AG04450 (cell line): ENCODE measurements at regions not wholly inside any gene's neighbourhood (a gene's known extent, or its start where the extent isn't known, plus 50 kb on each side); places are given as distances from the start of the nearest gene placed in this dataset.

Source experiments
- CTCF ChIA-PET: fragments of 300-600, 350-600 bp; formaldehyde crosslinking; extraction: SDS; loops from one replicate; lab custom pipeline; 2022; ENCODE audit warnings: antibody characterized with exemption, inconsistent platforms; lab: Charles Lee
- POLR2A ChIA-PET: fragments of 350-600 bp; formaldehyde crosslinking; extraction: SDS; loops from one replicate; lab custom pipeline; 2021; ENCODE audit warnings: antibody characterized with exemption, inconsistent platforms; lab: Yijun Ruan, JAX
- DNase-seq: peaks from one replicate; pipeline ENCODE4 v3.0.0-alpha.2; 2011; ENCODE audit warnings: low read depth, low spot score
- H3K27ac ChIP-seq: one replicate; pipeline ENCODE4 v1.5.1; 2012; ENCODE audit warnings: low read depth, low read length, control low read depth
- H3K27me3 ChIP-seq: one replicate; pipeline ENCODE4 v1.6.0; 2012; ENCODE audit warnings: low read length; ENCODE audit not compliant: control insufficient read depth, insufficient read depth
- H3K4me3 ChIP-seq: 2 replicates; pipeline ENCODE4 v1.5.1; 2011; ENCODE audit warnings: mild to moderate bottlenecking, low read depth, low read length, control low read depth
- H3K9me3 ChIP-seq: 2 replicates; pipeline ENCODE4 v1.5.1; 2012; ENCODE audit warnings: low read length; ENCODE audit not compliant: control insufficient read depth, insufficient read depth
- TF ChIP-seq, protein P1 (sequence below): IDR thresholded peaks from 2 replicates; pipeline ENCODE4 v1.5.1; 2011; ENCODE audit warnings: low read depth, low read length, control low read depth, inconsistent platforms

GRCh38 chr2:207244971-207245925 is 79.5 kb upstream of the KLF7 start:
- Histone ChIP-seq H3K4me3 (no peak overlapping the region), H3K27ac (no peak overlapping the region), H3K27me3 (no peaks in the 10 kb centered on the region), H3K9me3 (no peaks in the 10 kb centered on the region)
- TF ChIP-seq, protein P1, sequence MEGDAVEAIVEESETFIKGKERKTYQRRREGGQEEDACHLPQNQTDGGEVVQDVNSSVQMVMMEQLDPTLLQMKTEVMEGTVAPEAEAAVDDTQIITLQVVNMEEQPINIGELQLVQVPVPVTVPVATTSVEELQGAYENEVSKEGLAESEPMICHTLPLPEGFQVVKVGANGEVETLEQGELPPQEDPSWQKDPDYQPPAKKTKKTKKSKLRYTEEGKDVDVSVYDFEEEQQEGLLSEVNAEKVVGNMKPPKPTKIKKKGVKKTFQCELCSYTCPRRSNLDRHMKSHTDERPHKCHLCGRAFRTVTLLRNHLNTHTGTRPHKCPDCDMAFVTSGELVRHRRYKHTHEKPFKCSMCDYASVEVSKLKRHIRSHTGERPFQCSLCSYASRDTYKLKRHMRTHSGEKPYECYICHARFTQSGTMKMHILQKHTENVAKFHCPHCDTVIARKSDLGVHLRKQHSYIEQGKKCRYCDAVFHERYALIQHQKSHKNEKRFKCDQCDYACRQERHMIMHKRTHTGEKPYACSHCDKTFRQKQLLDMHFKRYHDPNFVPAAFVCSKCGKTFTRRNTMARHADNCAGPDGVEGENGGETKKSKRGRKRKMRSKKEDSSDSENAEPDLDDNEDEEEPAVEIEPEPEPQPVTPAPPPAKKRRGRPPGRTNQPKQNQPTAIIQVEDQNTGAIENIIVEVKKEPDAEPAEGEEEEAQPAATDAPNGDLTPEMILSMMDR, result no peak
- no peak for DNase-seq
- ChIA-PET POLR2A (interaction anchor here (1.0 kb wide), 1 partner anchor 12 kb away, joined by 3 read pairs; no protein-coding TSS in a partner anchor), CTCF (interaction anchor here (1.1 kb wide), 1 partner anchor 228 kb away, joined by 4 read pairs; no protein-coding TSS in a partner anchor)

DNA sequence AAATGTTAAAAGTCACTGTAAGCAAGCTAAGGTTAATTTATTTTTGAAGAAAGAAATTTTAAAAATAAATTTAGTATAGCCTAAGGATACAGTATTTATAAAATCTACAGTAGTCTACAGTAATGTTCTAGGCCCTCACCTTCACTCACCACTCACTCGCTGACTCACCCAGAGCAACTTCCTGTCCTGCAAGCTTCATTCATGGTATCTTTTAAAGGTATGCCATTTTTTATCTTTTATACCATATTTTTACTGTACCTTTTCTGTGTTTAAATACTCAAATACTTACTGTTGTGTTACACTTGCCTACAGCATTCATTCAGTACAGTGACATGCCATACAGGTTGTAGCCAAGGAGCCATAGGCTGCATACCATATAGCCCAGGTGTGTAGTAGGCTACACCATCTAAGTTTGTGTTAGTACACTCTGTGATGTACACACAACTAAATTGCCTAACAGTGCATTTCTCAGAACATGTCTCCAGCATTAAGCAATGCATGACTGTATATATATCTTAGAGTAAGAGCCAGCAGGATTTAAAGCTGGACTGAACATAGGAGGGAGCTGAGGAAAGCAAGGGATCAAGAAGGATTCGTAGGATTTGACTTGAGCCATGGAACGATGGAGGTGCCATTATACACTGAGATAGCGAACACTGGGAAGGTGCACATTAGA is 83.1 kb upstream of the KLF7 start:
- no peak overlapping the region for H3K27ac ChIP-seq
- no peak overlapping the region for H3K4me3 ChIP-seq
- POLR2A ChIA-PET, result interaction anchor here (1.2 kb wide), 2 partner anchors 10 to 83 kb away, joined by 6 to 7 read pairs; partner anchors contain the start of gene KLF7
- no peaks in the 10 kb centered on the region for H3K9me3 ChIP-seq
- TF ChIP-seq, protein P1, result no peak
- DNase-seq, result no peak
- no peaks in the 10 kb centered on the region for H3K27me3 ChIP-seq
- CTCF ChIA-PET, result interaction anchor here (1.4 kb wide), 1 partner anchor 224 kb away, joined by 5 read pairs; no protein-coding TSS in a partner anchor

DNA sequence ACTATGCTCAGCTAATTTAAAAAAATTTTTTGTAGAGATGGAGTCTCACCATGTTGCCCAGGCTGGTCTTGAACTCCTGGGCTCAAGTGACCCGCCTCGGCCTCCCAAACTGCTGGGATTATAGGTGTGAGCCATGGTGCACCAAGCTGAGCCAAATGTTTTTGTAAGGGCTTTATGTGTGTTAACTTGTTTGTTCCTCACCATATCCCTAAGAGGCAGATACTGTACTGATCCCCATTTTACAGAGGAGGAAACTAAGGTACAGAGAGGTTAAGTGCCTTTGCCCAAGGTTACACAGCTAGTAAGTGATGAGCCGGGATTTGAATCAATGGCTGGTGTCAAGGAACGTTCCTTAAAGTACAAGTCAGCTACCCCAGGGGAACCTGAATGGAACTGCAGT is 85.3 kb upstream of the KLF7 start:
- no peak for DNase-seq
- H3K9me3 ChIP-seq, result no peaks in the 10 kb centered on the region
- TF ChIP-seq, protein P1, result no peak
- H3K4me3 ChIP-seq, result no peak overlapping the region
- H3K27ac ChIP-seq, result no peak overlapping the region
- no peaks in the 10 kb centered on the region for H3K27me3 ChIP-seq
- POLR2A ChIA-PET, result interaction anchor here (1.5 to 1.8 kb wide), 2 partner anchors 11 to 85 kb away, joined by 3 to 8 read pairs; partner anchors contain the start of gene KLF7
- CTCF ChIA-PET, result interaction anchor here (1.7 kb wide), 1 partner anchor 222 kb away, joined by 6 read pairs; no protein-coding TSS in a partner anchor

DNA sequence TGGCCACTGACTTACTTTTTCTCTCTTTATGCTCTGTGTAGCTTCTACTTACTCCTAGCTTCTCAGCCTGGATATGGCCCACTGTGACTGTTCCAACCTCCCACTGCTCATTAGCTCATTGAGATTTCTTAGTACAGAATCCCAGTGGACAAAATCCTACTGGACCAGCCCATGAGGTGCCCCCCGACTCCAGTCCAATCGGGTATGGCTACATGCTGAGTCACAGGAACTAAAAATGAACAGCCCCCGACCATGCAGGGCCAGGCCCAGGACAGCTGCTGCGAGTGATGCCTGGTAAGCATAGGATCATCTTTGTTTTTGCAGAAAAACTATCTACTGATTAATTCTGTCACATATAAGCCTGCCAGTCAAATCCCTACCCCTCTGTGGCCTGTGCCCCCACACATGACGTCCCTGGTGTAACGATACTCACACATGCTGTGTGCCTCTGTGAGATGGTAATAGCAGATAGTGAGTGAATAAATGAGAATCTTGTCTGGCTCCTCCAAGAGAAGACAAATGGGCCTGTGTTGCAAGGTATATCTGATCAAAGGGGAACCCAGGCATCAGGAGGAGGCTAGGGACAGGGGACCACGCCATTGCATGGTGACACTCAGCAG is 85.9 kb upstream of the KLF7 start:
- no peaks in the 10 kb centered on the region for H3K27me3 ChIP-seq
- no peak overlapping the region for H3K4me3 ChIP-seq
- H3K27ac ChIP-seq, result no peak overlapping the region
- ChIA-PET CTCF (interaction anchor here (1.2 to 1.7 kb wide), 2 partner anchors 12 to 222 kb away, joined by 3 to 6 read pairs; no protein-coding TSS in a partner anchor), POLR2A (interaction anchor here (0.7 to 1.8 kb wide), 4 partner anchors 12 to 180 kb away, joined by 3 to 8 read pairs (median 4); partner anchors contain the start of gene KLF7)
- no peak for DNase-seq
- H3K9me3 ChIP-seq, result no peaks in the 10 kb centered on the region
- TF ChIP-seq, protein P1, result no peak
